Mesenchymal stem cell (in vitro differentiated cells and primary cell): ENCODE measurements at regions not wholly inside any gene's neighbourhood (a gene's known extent, or its start where the extent isn't known, plus 50 kb on each side); places are given as distances from the start of the nearest gene placed in this dataset.

Experiments used
- DNase-seq: peaks from one replicate; pipeline ENCODE4 v3.0.0-alpha.2; 2013
- H2AFZ ChIP-seq: one replicate; pipeline ENCODE4 v1.6.1; 2013; ENCODE audit warnings: low read depth, mild to moderate bottlenecking, control low read depth, inconsistent platforms, low read length, moderate library complexity
- H2AK5ac ChIP-seq: 2 replicates; pipeline ENCODE4 v1.6.1; 2013; ENCODE audit warnings: low read length, moderate library complexity, mild to moderate bottlenecking, inconsistent platforms; ENCODE audit not compliant: severe bottlenecking
- H2BK120ac ChIP-seq: one replicate; pipeline ENCODE4 v1.6.1; 2013; ENCODE audit warnings: low read depth, mild to moderate bottlenecking, inconsistent platforms, low read length, moderate library complexity
- H2BK12ac ChIP-seq, 2 experiments: one replicate each; pipeline ENCODE4 v1.6.1; 2013; ENCODE audit warnings: inconsistent platforms in 2 of 2, low read length in 2 of 2, mild to moderate bottlenecking in 2 of 2, moderate library complexity in 2 of 2, control low read depth in 1 of 2
- H2BK15ac ChIP-seq: one replicate; pipeline ENCODE4 v1.6.1; 2013; ENCODE audit warnings: mild to moderate bottlenecking, low read depth, inconsistent platforms; ENCODE audit not compliant: poor library complexity, severe bottlenecking
- H2BK5ac ChIP-seq: 2 replicates; pipeline ENCODE4 v1.6.1; 2013; ENCODE audit warnings: low read depth, mild to moderate bottlenecking, low read length, control low read depth, inconsistent platforms; ENCODE audit not compliant: poor library complexity, severe bottlenecking
- H3K14ac ChIP-seq, 2 experiments: one replicate each; pipeline ENCODE4 v1.6.1; 2013; ENCODE audit warnings: inconsistent platforms in 2 of 2, low read length in 2 of 2, control low read depth in 1 of 2, mild to moderate bottlenecking in 1 of 2, moderate library complexity in 1 of 2
- H3K18ac ChIP-seq, 2 experiments: one replicate each; pipeline ENCODE4 v1.6.1; 2013; ENCODE audit warnings: inconsistent platforms in 2 of 2, low read length in 2 of 2, control low read depth in 1 of 2, low read depth in 1 of 2, mild to moderate bottlenecking in 1 of 2
- H3K23ac ChIP-seq, 2 experiments: one replicate each; pipeline ENCODE4 v1.6.1; 2013; ENCODE audit warnings: inconsistent platforms in 2 of 2, low read length in 2 of 2, mild to moderate bottlenecking in 2 of 2, moderate library complexity in 2 of 2, control low read depth in 1 of 2
- H3K27ac ChIP-seq: 2 replicates; pipeline ENCODE4 v1.5.1; 2013; ENCODE audit warnings: mild to moderate bottlenecking, moderate library complexity, low read length, control low read depth, inconsistent platforms; ENCODE audit not compliant: poor library complexity, severe bottlenecking
- H3K27me3 ChIP-seq, 2 experiments: 2 replicates each; pipeline versions ENCODE4 v1.6.1 to v1.7.0; 2013; ENCODE audit warnings: low read length in 2 of 2, mild to moderate bottlenecking in 2 of 2, moderate library complexity in 2 of 2, control low read depth in 1 of 2, inconsistent platforms in 1 of 2; ENCODE audit not compliant: control insufficient read depth in 1 of 2, insufficient read depth in 1 of 2
- H3K36me3 ChIP-seq, 2 experiments: 2 replicates each; pipeline versions ENCODE4 v1.6.1 to v1.7.0; 2013; ENCODE audit warnings: low read length in 2 of 2, control low read depth in 1 of 2, inconsistent platforms in 1 of 2, low read depth in 1 of 2, mild to moderate bottlenecking in 1 of 2; ENCODE audit not compliant: insufficient read depth in 2 of 2, control insufficient read depth in 1 of 2
- H3K4ac ChIP-seq, 2 experiments: one replicate each; pipeline ENCODE4 v1.6.1; 2013; ENCODE audit warnings: inconsistent platforms in 2 of 2, low read length in 2 of 2, mild to moderate bottlenecking in 2 of 2, moderate library complexity in 2 of 2, control low read depth in 1 of 2, low read depth in 1 of 2
- H3K4me1 ChIP-seq: 2 replicates; pipeline ENCODE4 v1.6.1; 2013; ENCODE audit warnings: low read depth, low read length, control low read depth; ENCODE audit not compliant: control insufficient read depth, insufficient read depth
- H3K4me2 ChIP-seq: 2 replicates; pipeline ENCODE4 v1.6.1; 2013; ENCODE audit warnings: low read length, mild to moderate bottlenecking, inconsistent platforms; ENCODE audit not compliant: poor library complexity, severe bottlenecking
- H3K4me3 ChIP-seq, 2 experiments: 2 replicates each; pipeline versions ENCODE4 v1.5.1 to v1.7.0; 2013; ENCODE audit warnings: low read length in 2 of 2, mild to moderate bottlenecking in 2 of 2, control low read depth in 1 of 2, low read depth in 1 of 2; ENCODE audit not compliant: insufficient read depth in 1 of 2
- H3K79me1 ChIP-seq: replicated peaks from 2 replicates; pipeline ENCODE4 v1.6.1; 2013; ENCODE audit warnings: mild to moderate bottlenecking, control low read depth, low read length, inconsistent platforms; ENCODE audit not compliant: poor library complexity, severe bottlenecking
- H3K9ac ChIP-seq: 2 replicates; pipeline ENCODE4 v1.7.0; 2013; ENCODE audit warnings: mild to moderate bottlenecking, low read length, moderate library complexity
- H3K9me3 ChIP-seq: 2 replicates; pipeline ENCODE4 v1.7.0; 2013; ENCODE audit warnings: mild to moderate bottlenecking, low read length; ENCODE audit not compliant: control insufficient read depth
- H4K8ac ChIP-seq: one replicate; pipeline ENCODE4 v1.6.1; 2013; ENCODE audit warnings: inconsistent platforms, mild to moderate bottlenecking, low read length, moderate library complexity
- H4K91ac ChIP-seq: one replicate; pipeline ENCODE4 v1.6.1; 2013; ENCODE audit warnings: mild to moderate bottlenecking, low read length, inconsistent platforms
- WGBS: methylation state at CpG from one replicate; pipeline ENCODE4 v1.1.7; 2013; ENCODE audit warnings: mixed read lengths; 5-methylcytosine and 5-hydroxymethylcytosine counted together

- Histone ChIP-seq H2AFZ (no peak overlapping the region), H4K8ac (no peak overlapping the region), H3K4me2 (no peak overlapping the region), H3K36me3 (no peaks in the 10 kb centered on the region), H2BK120ac (no peak overlapping the region), H3K23ac (no peak overlapping the region), H3K4me3 (no peak overlapping the region), H3K18ac (no peak overlapping the region), H3K9me3 (peaks cover 6% of the 10 kb centered on the region), H2AK5ac (no peak overlapping the region), H4K91ac (no peak overlapping the region), H3K9ac (no peak overlapping the region), H3K4ac (no peak overlapping the region), H2BK15ac (no peak overlapping the region), H3K14ac (no peak overlapping the region), H3K4me1 (no peaks in the 10 kb centered on the region), H2BK5ac (no peak overlapping the region), H3K27me3 (peaks cover 0 to 6% of the 10 kb centered on the region in 2 experiments), H2BK12ac (no peak overlapping the region), H3K79me1 (no peaks in the 10 kb centered on the region), H3K27ac (no peak overlapping the region)
- WGBS, result 94% methylated on average over 3 of the region's 3 CpGs
- DNase-seq, result no peak
These were observed 235.3 kb downstream of the CSNK2A3 start for GRCh38 chr11:11117730-11118129.

- WGBS, result 76% methylated on average over 2 of the region's 3 CpGs
- no peak overlapping the region for H4K8ac ChIP-seq
- no peak overlapping the region for H2AK5ac ChIP-seq
- no peak overlapping the region for H3K14ac ChIP-seq
- H3K27me3 ChIP-seq, result no peaks in the 10 kb centered on the region
- H2BK5ac ChIP-seq, result no peak overlapping the region
- no peak overlapping the region for H3K4ac ChIP-seq
- H3K36me3 ChIP-seq, result no peaks in the 10 kb centered on the region
- no peak for DNase-seq
- no peak overlapping the region for H2BK12ac ChIP-seq
- no peak overlapping the region for H2BK120ac ChIP-seq
- H3K4me2 ChIP-seq, result no peak overlapping the region
- no peak overlapping the region for H3K23ac ChIP-seq
- H3K18ac ChIP-seq, result no peak overlapping the region
- no peaks in the 10 kb centered on the region for H3K4me1 ChIP-seq
- no peak overlapping the region for H3K27ac ChIP-seq
- H2BK15ac ChIP-seq, result no peak overlapping the region
- H3K9ac ChIP-seq, result no peak overlapping the region
- H3K79me1 ChIP-seq, result no peaks in the 10 kb centered on the region
- no peak overlapping the region for H2AFZ ChIP-seq
- peaks cover 6% of the 10 kb centered on the region for H3K9me3 ChIP-seq
- H4K91ac ChIP-seq, result no peak overlapping the region
- no peak overlapping the region for H3K4me3 ChIP-seq
These were observed 237.6 kb downstream of the CSNK2A3 start for GRCh38 chr11:11115475-11115874.

GRCh38 chr11:11113626-11114025 lies 239.4 kb downstream of the CSNK2A3 start:
- Histone ChIP-seq H4K8ac (no peak overlapping the region), H3K4me1 (no peaks in the 10 kb centered on the region), H3K4ac (no peak overlapping the region), H3K9me3 (peaks cover 6% of the 10 kb centered on the region), H2BK12ac (no peak overlapping the region), H3K79me1 (no peaks in the 10 kb centered on the region), H3K27me3 (no peaks in the 10 kb centered on the region), H3K14ac (no peak overlapping the region), H3K36me3 (no peaks in the 10 kb centered on the region), H3K4me2 (no peak overlapping the region), H3K4me3 (no peak overlapping the region), H2AK5ac (no peak overlapping the region), H3K18ac (no peak overlapping the region), H2AFZ (no peak overlapping the region), H3K23ac (no peak overlapping the region), H3K9ac (no peak overlapping the region), H2BK120ac (no peak overlapping the region), H4K91ac (no peak overlapping the region), H2BK15ac (no peak overlapping the region), H2BK5ac (no peak overlapping the region), H3K27ac (no peak overlapping the region)
- DNase-seq, result no peak
- WGBS, result 86% methylated on average over 1 of the region's 1 CpG

GRCh38 chr11:11108026-11108425 lies 245.0 kb downstream of the CSNK2A3 start:
- H3K23ac ChIP-seq, result no peak overlapping the region
- H3K4ac ChIP-seq, result no peak overlapping the region
- no peak overlapping the region for H3K4me3 ChIP-seq
- WGBS, result 98% methylated on average over 5 of the region's 5 CpGs
- DNase-seq, result no peak
- H3K14ac ChIP-seq, result no peak overlapping the region
- no peak overlapping the region for H2BK12ac ChIP-seq
- no peak overlapping the region for H4K91ac ChIP-seq
- no peak overlapping the region for H2BK5ac ChIP-seq
- H2BK120ac ChIP-seq, result no peak overlapping the region
- no peaks in the 10 kb centered on the region for H3K4me1 ChIP-seq
- no peak overlapping the region for H3K4me2 ChIP-seq
- no peaks in the 10 kb centered on the region for H3K36me3 ChIP-seq
- H3K27ac ChIP-seq, result no peak overlapping the region
- H2AK5ac ChIP-seq, result no peak overlapping the region
- no peak overlapping the region for H2AFZ ChIP-seq
- no peaks in the 10 kb centered on the region for H3K9me3 ChIP-seq
- no peak overlapping the region for H4K8ac ChIP-seq
- H3K79me1 ChIP-seq, result no peaks in the 10 kb centered on the region
- H3K9ac ChIP-seq, result no peak overlapping the region
- no peak overlapping the region for H3K18ac ChIP-seq
- H3K27me3 ChIP-seq, result peaks cover 0 to 24% of the 10 kb centered on the region in 2 experiments
- no peak overlapping the region for H2BK15ac ChIP-seq
